Erythroblast (primary cell): ENCODE measurements at regions not wholly inside any gene's neighbourhood (a gene's known extent, or its start where the extent isn't known, plus 50 kb on each side); places are given as distances from the start of the nearest gene placed in this dataset.
"Not testable (repeated sequence)": the region's sequence is repeated elsewhere in the genome, so short reads cannot be mapped to it uniquely, and the experiment has no call there.

ENCODE experiments used
- DNase-seq, 2 experiments: peaks; one replicate each; lab custom pipeline; 2025; lab: John Stamatoyannopoulos, UW
- GATA1 ChIP-seq: IDR thresholded peaks from 2 replicates; pipeline ENCODE4 v1.6.1; 2011; ENCODE audit warnings: low read depth, mild to moderate bottlenecking, control low read depth, low read length, moderate library complexity
- POLR2A ChIP-seq: IDR thresholded peaks from 2 replicates; pipeline ENCODE4 v1.6.1; 2011; ENCODE audit warnings: mild to moderate bottlenecking, low read length

GRCh38 chr3:81871358-81872155 is 110.1 kb upstream of the GBE1 start:
- no peak for DNase-seq

GRCh38 chr3:81869382-81869781 is 107.9 kb upstream of the GBE1 start:
- no peak for TF ChIP-seq POLR2A
- no peak for TF ChIP-seq GATA1
- DNase-seq: no peak

More at GRCh38 chr3:81871358-81872155, 110.1 kb upstream of the GBE1 start:
- TF ChIP-seq GATA1: no peak
- TF ChIP-seq POLR2A: no peak

DNA sequence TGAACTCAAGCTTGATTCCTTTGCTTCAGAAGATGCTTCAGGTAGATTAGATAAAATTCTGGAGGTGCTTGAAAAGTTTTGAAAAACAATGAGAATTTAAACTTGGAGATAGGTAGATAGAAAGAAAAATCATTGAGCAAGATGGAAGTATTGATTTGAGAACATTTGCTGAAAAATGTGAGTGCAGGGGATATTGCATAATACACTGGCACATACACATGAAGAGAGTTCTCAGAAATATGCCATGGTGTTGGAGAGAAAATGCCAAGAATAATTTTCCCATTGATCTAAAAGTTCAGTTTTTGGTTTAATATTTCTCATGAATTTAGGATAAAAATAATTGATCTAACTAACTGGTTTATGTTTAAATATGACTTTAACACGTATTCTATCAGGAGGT is 107.2 kb upstream of the GBE1 start:
- no peak for TF ChIP-seq POLR2A
- no peak for DNase-seq

DNA sequence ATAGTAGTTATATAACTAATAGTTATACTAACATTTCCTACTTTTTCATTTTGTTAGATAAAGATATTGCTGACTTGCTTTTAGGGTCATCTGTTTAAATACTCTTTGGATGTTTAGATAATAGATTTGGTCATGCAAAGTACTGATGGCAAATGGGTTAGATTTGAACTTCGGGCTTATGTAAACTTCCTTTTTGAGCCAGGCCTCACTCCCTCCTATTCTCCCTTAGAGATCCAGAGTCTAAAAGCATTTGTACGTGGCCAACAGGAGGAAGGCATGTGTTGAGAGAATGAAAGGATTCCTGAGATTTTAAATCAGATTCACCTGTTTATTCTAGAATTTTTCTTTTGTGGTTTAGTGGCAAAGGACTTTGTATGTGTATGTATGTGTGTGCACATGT is 106.4 kb upstream of the GBE1 start:
- no peak for DNase-seq
- TF ChIP-seq POLR2A (no peak), GATA1 (no peak)

DNA sequence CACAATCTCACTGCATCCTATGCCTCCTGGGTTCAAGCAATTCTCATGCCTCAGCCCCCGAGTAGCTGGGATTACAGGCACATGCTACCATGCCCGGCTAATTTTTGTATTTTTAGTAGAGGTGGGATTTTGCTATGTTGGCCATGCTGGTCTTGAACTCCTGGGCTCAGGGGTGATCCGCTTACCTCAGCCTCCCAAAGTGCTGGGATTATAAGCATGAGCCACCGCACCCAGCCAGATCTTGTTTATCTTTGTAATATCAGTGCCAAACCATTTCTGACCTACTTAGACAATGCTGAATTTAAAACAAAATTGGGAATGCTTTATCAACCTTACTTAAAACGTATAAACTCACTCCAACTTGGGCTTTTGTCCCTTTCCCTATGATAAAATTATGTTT is 103.7 kb upstream of the GBE1 start:
- not testable (repeated sequence) for DNase-seq

- DNase-seq: no peak
- TF ChIP-seq POLR2A: no peak
- no peak for TF ChIP-seq GATA1
These were observed 102.8 kb upstream of the GBE1 start for GRCh38 chr3:81864272-81864671.

DNA sequence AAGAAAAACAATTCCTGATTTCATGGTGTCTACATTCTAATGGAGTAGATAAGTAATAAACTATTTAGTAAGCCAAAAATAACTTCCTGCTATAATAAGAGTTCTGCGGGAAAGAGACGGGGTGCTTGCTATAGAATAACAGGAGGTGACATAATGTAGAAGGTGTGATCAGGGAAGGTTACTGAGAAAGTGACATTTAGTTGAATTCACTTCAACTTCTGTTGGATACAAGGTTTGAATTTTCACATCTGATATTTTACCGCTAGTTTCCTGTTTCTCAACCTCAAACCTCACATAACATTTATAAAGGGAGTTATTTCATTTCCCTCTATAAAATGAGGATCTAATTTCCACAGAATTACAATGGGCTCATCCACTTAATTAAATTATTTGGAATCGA is 102.3 kb upstream of the GBE1 start:
- TF ChIP-seq GATA1: no peak
- no peak for DNase-seq

GRCh38 chr3:81861593-81861992 is 100.1 kb upstream of the GBE1 start:
- DNase-seq: no peak
- TF ChIP-seq POLR2A (no peak), GATA1 (no peak)

- no peak for DNase-seq
- no peak for TF ChIP-seq POLR2A
- TF ChIP-seq GATA1: no peak
These were observed 98.1 kb upstream of the GBE1 start for GRCh38 chr3:81859524-81859923.

DNA sequence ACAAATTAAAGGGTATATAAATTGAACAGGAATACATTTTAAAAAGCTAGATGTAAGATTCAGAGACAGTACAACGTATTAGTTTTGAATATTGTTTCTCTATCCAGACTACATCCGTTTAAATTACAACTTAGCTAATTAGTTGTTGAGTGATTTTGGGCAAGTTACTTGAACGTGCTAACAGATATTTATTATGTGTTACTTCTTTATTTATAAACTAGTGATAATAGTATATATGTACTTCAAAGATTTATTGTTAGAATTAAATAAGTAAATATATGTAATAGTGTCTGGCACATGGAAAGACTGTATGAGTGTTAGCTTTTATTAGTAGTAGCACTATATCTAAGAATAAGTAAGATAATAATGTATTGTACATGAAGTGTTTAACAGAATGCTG is 92.0 kb upstream of the GBE1 start:
- DNase-seq: no peak
- TF ChIP-seq POLR2A (no peak), GATA1 (no peak)

- no peak for TF ChIP-seq GATA1
- TF ChIP-seq POLR2A: no peak
These were observed 89.7 kb upstream of the GBE1 start for GRCh38 chr3:81851176-81851575.

GRCh38 chr3:81846988-81847387 is 85.5 kb upstream of the GBE1 start:
- TF ChIP-seq POLR2A: no peak
- no peak for TF ChIP-seq GATA1
- no peak for DNase-seq

More at GRCh38 chr3:81851176-81851575, 89.7 kb upstream of the GBE1 start:
- no peak for DNase-seq

GRCh38 chr3:81841540-81841939 is 80.1 kb upstream of the GBE1 start:
- TF ChIP-seq POLR2A (no peak), GATA1 (no peak)
- DNase-seq: no peak

- peak in 1 of 2 experiments; percentile 8 for DNase-seq
- no peak for TF ChIP-seq POLR2A
- no peak for TF ChIP-seq GATA1
These were observed 78.2 kb upstream of the GBE1 start for GRCh38 chr3:81839504-81840094.

DNA sequence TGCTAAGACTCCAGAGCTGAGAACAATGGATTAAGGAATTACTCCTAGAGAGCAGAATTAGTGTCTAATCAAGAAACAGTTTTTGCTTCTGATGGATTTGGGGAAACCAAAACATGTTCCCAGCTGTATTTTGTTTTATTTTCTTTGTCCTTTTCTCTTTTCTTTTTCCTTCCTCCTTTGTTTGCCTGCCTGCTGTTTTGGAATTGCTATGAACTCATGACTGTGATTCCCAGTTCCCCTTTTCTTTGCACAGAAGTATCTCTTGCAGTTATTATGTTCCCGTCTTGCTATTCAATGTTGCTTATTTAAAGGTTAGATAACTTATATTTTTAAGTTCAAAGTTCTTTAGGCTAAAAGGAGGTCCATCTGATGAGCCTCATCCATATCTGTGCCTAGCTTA is 77.0 kb upstream of the GBE1 start:
- DNase-seq: no peak
- no peak for TF ChIP-seq POLR2A
- TF ChIP-seq GATA1: no peak
